GM12878 (cell line): ENCODE measurements at regions not wholly inside any gene's neighbourhood (a gene's known extent, or its start where the extent isn't known, plus 50 kb on each side); places are given as distances from the start of the nearest gene placed in this dataset.

Experiments
- CHD1 ChIP-seq: IDR thresholded peaks from 2 replicates; pipeline ENCODE4 v1.6.1; 2012; ENCODE audit warnings: low read depth, low read length, improper control_type of control experiment
- FOXK2 ChIP-seq: fragments of 450-650 bp; IDR thresholded peaks from 2 replicates; pipeline ENCODE4 v1.6.1; 2017; ENCODE audit warnings: mild to moderate bottlenecking, moderate library complexity
- SP1 ChIP-seq: IDR thresholded peaks from one replicate; pipeline ENCODE4 v1.6.1; 2011; ENCODE audit warnings: low read depth, low read length
- TAF1 ChIP-seq: IDR thresholded peaks from 2 replicates; pipeline ENCODE4 v1.6.1; 2011; ENCODE audit warnings: mild to moderate bottlenecking, low read depth, low read length, borderline replicate concordance
- YY1 ChIP-seq: IDR thresholded peaks from 2 replicates; pipeline ENCODE4 v1.6.1; 2011; ENCODE audit warnings: low read depth, mild to moderate bottlenecking, low read length
- TF ChIP-seq, protein P1 (sequence below), 3 experiments: IDR thresholded peaks in 2 of 3; conservative IDR thresholded peaks in 1 of 3; 2 replicates each; pipeline ENCODE4 v1.5.1; 2011; ENCODE audit warnings: low read depth in 3 of 3, low read length in 3 of 3, mild to moderate bottlenecking in 3 of 3, control low read depth in 2 of 3, moderate library complexity in 2 of 3, inconsistent platforms in 1 of 3, mixed read lengths in 1 of 3; ENCODE audit not compliant: control insufficient read depth in 2 of 3, insufficient read depth in 1 of 3; ENCODE audit errors: extremely low read depth in 1 of 3
- TF ChIP-seq, protein P2 (sequence below): fragments of 450-650 bp; IDR thresholded peaks from 2 replicates; pipeline ENCODE4 v1.6.1; 2016; ENCODE audit warnings: mild to moderate bottlenecking

DNA sequence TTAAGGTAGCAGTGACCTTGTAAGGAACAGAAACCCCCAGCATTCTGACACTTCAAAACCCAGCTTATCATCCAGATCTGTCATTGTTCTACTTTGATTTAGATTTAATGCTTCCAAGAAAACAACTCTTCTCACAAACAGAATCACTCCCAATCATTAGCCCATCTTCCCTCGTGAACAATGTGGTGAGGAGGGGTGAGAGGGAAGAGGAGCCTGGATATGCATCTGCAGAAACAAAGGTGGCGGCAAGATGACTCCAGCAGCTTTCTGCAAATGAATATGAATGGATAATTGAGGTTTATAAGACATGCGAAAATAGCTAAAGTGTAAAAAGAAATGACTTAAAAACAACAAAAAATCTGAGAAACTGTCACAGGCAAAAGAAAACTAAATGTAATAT, 859.9 kb upstream of the SLC10A2 start:
- TF ChIP-seq, protein P1, sequence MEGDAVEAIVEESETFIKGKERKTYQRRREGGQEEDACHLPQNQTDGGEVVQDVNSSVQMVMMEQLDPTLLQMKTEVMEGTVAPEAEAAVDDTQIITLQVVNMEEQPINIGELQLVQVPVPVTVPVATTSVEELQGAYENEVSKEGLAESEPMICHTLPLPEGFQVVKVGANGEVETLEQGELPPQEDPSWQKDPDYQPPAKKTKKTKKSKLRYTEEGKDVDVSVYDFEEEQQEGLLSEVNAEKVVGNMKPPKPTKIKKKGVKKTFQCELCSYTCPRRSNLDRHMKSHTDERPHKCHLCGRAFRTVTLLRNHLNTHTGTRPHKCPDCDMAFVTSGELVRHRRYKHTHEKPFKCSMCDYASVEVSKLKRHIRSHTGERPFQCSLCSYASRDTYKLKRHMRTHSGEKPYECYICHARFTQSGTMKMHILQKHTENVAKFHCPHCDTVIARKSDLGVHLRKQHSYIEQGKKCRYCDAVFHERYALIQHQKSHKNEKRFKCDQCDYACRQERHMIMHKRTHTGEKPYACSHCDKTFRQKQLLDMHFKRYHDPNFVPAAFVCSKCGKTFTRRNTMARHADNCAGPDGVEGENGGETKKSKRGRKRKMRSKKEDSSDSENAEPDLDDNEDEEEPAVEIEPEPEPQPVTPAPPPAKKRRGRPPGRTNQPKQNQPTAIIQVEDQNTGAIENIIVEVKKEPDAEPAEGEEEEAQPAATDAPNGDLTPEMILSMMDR (IDR thresholded peaks at IDR 0.05 in 2 of 3, conservative IDR thresholded peaks at IDR 0.05 in 1 of 3; ENCODE audit: control insufficient read depth in 2 of 3, extremely low read depth in 1 of 3, insufficient read depth in 1 of 3, low read depth in 3 of 3, low read length in 3 of 3), result no peak
- no peak for TF ChIP-seq SP1
- TF ChIP-seq TAF1, result no peak
- TF ChIP-seq, protein P2, sequence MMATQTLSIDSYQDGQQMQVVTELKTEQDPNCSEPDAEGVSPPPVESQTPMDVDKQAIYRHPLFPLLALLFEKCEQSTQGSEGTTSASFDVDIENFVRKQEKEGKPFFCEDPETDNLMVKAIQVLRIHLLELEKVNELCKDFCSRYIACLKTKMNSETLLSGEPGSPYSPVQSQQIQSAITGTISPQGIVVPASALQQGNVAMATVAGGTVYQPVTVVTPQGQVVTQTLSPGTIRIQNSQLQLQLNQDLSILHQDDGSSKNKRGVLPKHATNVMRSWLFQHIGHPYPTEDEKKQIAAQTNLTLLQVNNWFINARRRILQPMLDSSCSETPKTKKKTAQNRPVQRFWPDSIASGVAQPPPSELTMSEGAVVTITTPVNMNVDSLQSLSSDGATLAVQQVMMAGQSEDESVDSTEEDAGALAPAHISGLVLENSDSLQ, result no peak
- TF ChIP-seq FOXK2, result no peak
- TF ChIP-seq CHD1, result no peak
- TF ChIP-seq YY1, result no peak
